Skin of body (tissue), 1 donor: ENCODE measurements at regions not wholly inside any gene's neighbourhood (a gene's known extent, or its start where the extent isn't known, plus 50 kb on each side); places are given as distances from the start of the nearest gene placed in this dataset.
A peak's percentile ranks its signal among the peaks of the same experiment; 100 is the strongest.

ENCODE experiments used
- DNase-seq: peaks from one replicate; lab custom pipeline; 2025; lab: John Stamatoyannopoulos, UW

GRCh38 chr10:10160821-10161312, 856.8 kb upstream of the CELF2 start:
- DNase-seq, result no peak

- no peak for DNase-seq
Observed at GRCh38 chr10:10164848-10165247, 852.8 kb upstream of the CELF2 start.

GRCh38 chr10:10165415-10165814, 852.3 kb upstream of the CELF2 start:
- DNase-seq, result no peak

GRCh38 chr10:10178476-10178875, 839.2 kb upstream of the CELF2 start:
- no peak for DNase-seq

GRCh38 chr10:10193848-10194247, 823.8 kb upstream of the CELF2 start:
- DNase-seq, result no peak

- DNase-seq, result no peak
Observed at GRCh38 chr10:10196701-10197100, 821.0 kb upstream of the CELF2 start.

GRCh38 chr10:10197423-10197822, 820.2 kb upstream of the CELF2 start:
- DNase-seq, result no peak

- DNase-seq, result no peak
Observed at GRCh38 chr10:10198363-10198762, 819.3 kb upstream of the CELF2 start.

- no peak for DNase-seq
Observed at GRCh38 chr10:10204415-10204814, 813.3 kb upstream of the CELF2 start.

- no peak for DNase-seq
Observed at GRCh38 chr10:10205906-10206305, 811.8 kb upstream of the CELF2 start.

GRCh38 chr10:10207538-10207937, 810.1 kb upstream of the CELF2 start:
- no peak for DNase-seq

- peak; percentile 77 for DNase-seq
Observed at GRCh38 chr10:10208196-10208595, 809.5 kb upstream of the CELF2 start.

- peak; percentile 90 for DNase-seq
Observed at GRCh38 chr10:10209167-10209566, 808.5 kb upstream of the CELF2 start.

GRCh38 chr10:10211409-10211808, 806.3 kb upstream of the CELF2 start:
- no peak for DNase-seq

- no peak for DNase-seq
Observed at GRCh38 chr10:10213237-10213636, 804.4 kb upstream of the CELF2 start.

- DNase-seq, result no peak
Observed at GRCh38 chr10:10222304-10222841, 795.3 kb upstream of the CELF2 start.

- DNase-seq, result no peak
Observed at GRCh38 chr10:10223131-10223530, 794.5 kb upstream of the CELF2 start.

GRCh38 chr10:10225136-10225676, 792.5 kb upstream of the CELF2 start:
- no peak for DNase-seq

- no peak for DNase-seq
Observed at GRCh38 chr10:10233229-10233628, 784.4 kb upstream of the CELF2 start.

GRCh38 chr10:10235003-10235402, 782.7 kb upstream of the CELF2 start:
- DNase-seq, result no peak

- DNase-seq, result peak; percentile 16
Observed at GRCh38 chr10:10247585-10247984, 770.1 kb upstream of the CELF2 start.

- no peak for DNase-seq
Observed at GRCh38 chr10:10256860-10257259, 760.8 kb upstream of the CELF2 start.

GRCh38 chr10:10259013-10259412, 758.7 kb upstream of the CELF2 start:
- DNase-seq, result no peak
